Suprapubic skin (tissue), 3 donors: ENCODE measurements at regions not wholly inside any gene's neighbourhood (a gene's known extent, or its start where the extent isn't known, plus 50 kb on each side); places are given as distances from the start of the nearest gene placed in this dataset.
"Not testable (repeated sequence)": the region's sequence is repeated elsewhere in the genome, so short reads cannot be mapped to it uniquely, and the experiment has no call there.

ENCODE experiments used
- CTCF ChIP-seq, 2 donors: fragments of 200-600 bp in 1 of 2; fragments of 450-650 bp in 1 of 2; sonication (generic) in 1 of 2; IDR thresholded peaks; one replicate each; pipeline ENCODE4 v1.5.1; 2016 to 2019; ENCODE audit warnings: antibody characterized with exemption in 2 of 2, mild to moderate bottlenecking in 1 of 2, moderate library complexity in 1 of 2
- POLR2AphosphoS5 ChIP-seq, 3 donors: sonication (generic); formaldehyde crosslinking; IDR thresholded peaks; one replicate each; pipeline ENCODE4 v1.6.1; 2017; ENCODE audit warnings: antibody characterized with exemption in 3 of 3

- not testable (repeated sequence) for TF ChIP-seq CTCF, POLR2AphosphoS5 (IDR thresholded peaks at IDR 0.05)
Observed at GRCh38 chr12:97076912-97077311, 169.9 kb downstream of the NEDD1 start.
